Activated CD4-positive, alpha-beta T cell treated with anti-CD3 and anti-CD28 coated beads, Interleukin-2, Interleukin-4, amounts not matched to agents 100 ng/mL and 50 ng/mL, durations not matched to agents 16 hours and 8 hours (primary cell): ENCODE measurements at regions not wholly inside any gene's neighbourhood (a gene's known extent, or its start where the extent isn't known, plus 50 kb on each side); places are given as distances from the start of the nearest gene placed in this dataset.
"Not testable (repeated sequence)": the region's sequence is repeated elsewhere in the genome, so short reads cannot be mapped to it uniquely, and the experiment has no call there.

Source experiments
- DNase-seq: peaks from one replicate; pipeline ENCODE4 v3.0.0-alpha.2; 2020; ENCODE audit warnings: low spot score

DNA sequence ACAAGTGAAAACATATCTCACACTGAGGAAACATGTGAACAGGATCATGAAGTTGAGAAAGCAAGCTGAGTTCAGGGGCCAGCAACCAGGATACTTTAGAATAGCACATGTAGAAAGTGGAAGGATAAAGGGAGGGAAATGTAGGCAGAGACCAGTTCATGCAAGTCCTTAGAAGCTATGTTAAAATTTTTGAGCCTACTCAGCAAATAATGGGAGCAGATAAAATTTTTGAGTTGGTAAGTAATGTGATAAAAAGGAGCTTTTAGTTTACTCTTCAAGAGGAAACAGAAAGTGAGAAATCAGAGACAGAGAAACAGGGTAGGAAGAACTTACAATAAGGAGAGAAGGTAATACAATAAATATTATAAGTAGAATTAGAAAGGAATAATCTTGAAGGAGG lies 105.6 kb upstream of the ZBTB20 start:
- DNase-seq: no peak

DNA sequence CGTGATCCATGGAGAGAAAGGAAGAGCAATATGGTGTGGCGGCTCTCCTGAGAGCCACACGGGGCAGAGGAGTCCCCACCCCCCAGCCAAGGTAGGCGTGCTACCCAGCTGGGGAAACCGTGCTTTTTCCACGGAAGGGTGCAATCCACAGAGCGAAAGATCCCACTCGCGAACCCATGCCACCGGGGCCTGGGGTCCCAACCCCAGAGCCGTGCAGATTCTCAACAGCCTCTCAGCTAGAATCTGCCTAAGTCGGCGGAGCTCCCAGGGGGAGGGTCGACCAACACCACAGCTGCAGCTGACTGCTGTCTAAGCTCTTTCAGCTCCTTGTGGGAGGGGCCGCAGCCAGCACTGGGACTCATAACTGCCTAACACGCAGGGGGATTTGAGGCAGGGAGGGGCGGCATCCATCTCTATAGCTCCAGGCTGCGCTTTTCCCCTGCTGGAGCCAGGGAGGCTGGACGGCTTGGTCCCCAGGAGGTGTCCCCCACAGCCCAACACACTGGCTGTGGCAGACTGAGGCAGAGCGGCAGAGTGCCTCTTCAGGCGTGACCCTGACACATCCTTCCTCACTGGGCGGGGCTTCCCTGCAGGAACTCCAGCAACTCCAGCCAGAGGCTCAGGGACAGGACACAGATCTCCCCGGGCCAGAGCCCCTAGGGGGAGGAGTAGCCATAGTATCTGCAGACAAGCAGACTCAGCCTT lies 107.6 kb upstream of the ZBTB20 start:
- no peak for DNase-seq

DNA sequence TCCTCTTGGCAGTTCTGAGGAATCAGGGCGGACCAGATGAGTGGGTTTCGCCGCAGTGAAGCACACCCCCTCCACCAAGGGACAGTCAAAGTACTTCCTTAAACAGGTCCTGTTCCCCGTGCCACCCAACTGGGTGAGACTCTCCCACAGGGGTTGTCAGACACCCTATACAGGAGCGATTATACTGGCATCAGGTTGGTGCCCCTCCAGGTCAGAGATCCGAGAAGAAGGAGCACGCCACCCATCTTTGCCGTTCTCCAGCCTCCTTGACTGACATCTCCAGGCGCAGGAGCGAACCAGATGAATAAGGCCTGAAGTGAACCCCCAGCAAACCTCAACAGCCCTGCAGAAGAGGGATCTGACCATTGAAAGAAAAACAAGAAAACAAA lies 108.1 kb upstream of the ZBTB20 start:
- no peak for DNase-seq

DNA sequence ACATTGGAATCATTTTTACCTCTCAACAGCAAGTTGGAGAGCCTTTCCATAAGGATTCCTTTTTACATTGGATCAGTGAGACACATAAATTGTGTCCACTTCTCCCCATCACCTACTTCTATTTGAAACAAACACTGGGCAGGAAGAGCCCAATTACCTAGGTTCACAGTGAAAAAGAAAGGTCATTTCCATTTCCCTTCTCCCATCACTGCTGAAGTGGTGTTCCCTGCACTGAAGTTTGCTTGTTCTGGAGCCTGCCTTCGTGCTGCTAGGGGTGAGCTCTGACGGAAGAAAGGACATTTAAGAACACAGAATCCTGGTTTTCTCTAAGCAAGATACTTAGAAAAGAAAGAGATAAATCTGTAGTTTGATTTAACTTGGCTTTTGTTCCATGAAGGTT lies 123.8 kb upstream of the ZBTB20 start:
- DNase-seq: no peak

DNA sequence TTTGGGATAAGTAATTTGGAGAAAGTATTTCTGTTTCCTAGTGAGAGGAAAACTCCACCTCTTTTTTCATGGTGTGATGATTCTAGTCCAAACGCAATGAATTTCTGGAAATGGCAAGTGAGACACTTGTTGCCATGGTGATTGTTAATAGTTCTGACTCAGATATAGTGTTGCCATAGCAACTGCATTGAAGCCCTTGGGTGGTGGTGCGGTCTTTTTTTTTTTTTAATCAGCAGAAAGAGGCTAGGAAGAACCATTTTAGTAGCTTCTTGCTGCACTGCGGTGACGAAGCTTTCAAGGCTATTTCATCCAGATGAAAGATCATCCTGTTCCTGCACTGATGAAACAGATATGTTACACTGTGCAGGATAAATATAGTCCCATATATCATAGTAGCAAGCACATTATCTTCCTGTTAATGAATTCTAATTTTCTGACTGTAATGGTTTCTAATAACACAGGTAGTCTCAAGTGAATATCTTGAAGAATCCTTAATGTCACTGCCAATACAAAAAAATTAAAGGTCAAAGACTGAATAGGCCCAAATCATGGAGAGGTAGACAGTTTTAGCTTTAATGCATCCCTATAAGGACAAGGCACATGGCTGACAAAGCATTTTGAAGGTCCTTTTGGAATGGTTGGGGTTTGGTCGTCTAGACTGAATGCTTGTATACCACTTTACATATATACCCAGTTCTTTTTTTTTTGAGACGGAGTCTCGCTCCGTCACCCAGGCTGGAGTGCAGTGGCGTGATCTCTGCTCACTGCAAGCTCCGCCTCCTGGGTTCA lies 125.1 kb upstream of the ZBTB20 start:
- DNase-seq: no peak

DNA sequence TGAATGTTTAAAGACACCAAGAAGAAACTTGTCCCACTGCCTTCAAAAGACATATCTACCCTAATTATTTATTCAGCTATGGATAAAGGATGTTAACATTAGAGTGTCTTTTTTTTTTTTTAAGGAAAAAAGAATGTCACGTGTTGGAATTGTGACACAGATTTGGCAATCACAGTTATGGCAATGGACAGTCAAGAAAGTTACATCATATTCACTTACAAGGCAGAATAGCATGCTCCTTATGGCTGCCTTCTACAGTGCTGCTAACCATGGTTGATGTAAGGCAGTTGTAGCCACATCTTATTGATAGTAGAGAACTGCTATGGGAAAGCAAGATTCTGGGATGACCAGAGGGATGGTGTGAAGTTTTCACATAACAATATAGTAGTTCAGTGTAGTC lies 128.8 kb upstream of the ZBTB20 start:
- no peak for DNase-seq

DNA sequence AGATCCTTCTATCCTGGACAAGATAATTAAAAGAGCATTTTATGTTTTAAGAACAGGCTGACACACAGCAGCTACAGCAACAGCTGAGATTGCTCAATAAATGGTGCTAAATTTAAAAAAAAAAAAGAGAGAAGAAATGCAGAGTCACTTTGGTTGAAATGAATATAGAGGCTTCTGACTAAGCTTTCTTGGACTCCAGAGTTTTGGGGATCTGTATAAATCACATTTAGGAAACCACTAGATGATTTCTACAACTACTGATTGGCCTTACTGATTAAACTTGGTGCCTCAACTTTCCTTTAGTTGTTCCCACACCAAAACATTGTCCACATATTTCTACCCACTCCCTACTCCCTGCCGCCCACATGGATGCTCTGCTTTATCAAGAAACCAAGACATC lies 132.9 kb upstream of the ZBTB20 start:
- DNase-seq: no peak

DNA sequence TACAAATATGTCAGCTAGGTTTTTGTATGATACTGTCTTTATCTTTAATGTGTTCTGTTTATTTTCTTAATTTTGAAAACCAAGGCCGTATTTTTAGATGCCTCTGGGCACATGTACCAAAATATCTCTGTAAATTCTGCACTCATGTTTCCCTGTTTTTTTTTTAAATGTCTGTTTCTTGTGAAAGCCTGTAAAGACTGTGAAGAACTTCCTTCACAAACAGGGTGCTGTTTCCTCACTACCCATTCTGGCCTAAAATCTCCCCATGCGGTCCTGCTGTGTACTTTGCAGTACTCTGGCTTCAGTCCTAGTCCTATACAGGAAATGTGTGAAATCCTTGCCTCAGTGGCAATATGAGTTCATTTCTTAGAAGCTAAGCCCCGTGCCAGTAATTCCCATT lies 133.4 kb upstream of the ZBTB20 start:
- no peak for DNase-seq

DNA sequence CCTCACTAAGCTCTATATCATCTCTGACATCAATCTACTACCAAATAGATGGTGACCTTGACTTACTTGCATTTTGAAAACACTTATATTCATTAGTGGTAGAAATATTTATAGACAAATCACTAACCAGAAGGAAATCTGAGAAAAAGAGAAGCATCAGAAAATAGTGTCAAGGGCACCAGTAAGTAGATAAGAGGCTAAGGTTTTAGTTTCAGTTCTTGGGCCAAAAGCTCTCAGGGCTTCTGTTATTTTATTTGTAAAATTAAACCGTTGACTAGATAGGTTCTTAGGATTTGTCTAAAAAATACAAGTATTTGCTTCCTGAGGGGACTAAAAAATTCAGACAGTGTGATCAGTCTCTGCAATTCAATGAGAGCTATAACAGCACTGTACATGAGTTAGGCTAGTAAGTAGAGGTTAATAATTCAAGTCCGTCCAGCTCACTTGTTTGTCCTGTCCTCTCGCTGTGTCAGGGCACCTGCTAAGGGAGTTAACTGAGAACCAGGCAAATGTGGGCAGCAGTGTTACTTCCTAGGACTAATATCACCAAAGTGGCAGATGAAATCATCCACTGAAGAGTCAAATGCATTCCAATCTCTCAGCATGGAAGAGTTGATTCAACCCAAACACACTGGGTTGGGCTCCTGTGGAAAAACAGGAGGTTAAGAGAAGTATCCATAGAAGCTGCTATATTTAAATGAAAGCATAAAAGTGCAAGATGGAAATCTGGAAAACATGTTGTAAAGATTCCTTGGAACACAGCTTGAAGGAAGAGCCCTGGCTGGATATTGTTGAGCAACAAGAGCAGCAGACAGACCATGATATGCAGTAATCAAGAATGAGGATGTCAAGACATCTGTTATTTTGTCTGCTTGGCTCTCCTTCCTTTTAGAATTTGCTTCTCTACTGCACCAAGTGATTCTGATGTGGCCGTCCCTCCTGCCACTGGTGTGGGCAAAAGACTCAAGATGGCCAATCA lies 134.9 kb upstream of the ZBTB20 start:
- no peak for DNase-seq

DNA sequence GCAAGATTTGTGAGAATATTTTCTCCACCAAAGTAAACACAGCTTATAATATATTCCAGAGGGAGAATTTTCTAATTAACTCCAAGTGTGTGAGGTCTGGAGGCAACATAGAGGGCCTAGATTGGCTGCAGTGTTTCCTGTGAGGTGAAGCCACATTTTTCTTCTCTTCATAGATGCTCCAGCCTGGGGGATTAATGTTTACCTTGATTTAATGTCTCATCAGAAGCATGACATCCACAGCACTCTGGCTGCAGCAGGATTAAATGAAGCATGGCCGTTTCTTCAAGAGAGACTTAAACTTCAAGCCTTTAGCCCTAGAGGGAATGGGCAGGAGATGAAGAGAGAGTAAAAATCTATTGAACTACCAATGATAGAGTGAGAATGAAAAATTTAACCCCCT lies 137.9 kb upstream of the ZBTB20 start:
- no peak for DNase-seq

DNA sequence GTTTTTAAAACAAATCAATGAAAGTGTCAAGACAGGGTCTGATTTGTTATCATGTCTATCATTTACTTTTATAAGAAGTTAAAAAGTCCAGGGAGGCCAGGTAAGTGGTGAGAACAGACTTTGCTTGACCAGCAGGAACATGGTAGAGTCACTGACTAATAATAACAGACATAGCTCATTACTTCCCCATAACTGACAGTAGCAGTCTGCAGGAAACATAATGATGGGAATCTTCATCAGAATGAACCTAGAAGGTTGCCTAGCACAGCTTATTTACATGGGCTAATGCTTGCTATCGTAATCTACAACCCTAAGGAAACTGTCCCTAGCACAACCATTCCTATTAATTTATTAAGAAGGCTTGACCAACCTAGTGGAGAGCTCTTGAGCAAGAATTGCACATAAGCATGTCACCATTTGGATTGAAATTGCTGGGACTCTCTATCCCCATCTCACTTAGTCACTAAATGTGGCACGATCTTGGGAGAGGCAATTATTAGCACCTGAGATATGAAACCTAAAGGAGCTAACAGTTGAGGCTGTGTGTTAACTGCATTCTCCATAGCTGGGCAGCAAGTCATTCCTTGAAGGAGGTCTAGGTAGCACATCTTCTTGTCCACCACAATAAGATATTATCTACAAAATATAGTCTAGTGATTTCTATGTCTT lies 139.6 kb upstream of the ZBTB20 start:
- no peak for DNase-seq

DNA sequence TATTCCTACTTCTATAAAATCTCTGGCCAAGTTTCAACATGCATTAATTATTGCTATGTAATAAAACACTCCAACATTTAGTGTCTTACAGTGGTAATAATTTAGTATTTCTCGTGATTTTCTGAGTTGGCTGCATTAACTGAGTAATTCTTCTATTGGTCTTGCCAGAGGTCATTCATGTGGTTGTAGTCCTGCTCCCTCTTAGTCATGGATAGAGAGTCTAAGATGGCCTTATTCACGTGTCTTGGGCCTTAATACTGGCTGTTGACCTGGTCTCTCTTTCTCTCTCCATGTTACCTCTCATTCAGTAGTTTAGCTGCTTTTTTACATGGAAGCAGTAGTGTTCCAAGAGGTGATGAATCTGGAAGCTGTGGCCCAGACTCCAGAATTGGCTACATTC lies 140.1 kb upstream of the ZBTB20 start:
- no peak for DNase-seq

DNA sequence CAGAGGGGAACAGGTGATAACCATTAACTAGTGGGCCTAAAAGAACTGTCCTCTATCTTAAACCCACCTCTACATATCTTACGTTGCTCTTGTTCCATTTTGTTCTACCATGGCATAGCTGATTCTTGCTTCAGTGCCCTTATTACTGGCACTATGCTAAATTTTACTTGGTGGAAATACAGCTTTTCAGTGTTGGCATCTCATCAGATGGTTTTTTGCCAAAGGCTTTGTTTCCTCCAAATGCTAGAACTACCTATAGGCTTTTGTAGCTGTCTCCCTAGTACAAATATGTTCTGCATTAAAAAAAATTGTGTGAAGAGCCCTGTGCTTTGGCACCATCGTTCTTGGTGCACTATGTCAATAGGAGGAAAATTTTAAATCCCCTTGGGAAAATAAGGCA lies 145.0 kb upstream of the ZBTB20 start:
- DNase-seq: no peak

DNA sequence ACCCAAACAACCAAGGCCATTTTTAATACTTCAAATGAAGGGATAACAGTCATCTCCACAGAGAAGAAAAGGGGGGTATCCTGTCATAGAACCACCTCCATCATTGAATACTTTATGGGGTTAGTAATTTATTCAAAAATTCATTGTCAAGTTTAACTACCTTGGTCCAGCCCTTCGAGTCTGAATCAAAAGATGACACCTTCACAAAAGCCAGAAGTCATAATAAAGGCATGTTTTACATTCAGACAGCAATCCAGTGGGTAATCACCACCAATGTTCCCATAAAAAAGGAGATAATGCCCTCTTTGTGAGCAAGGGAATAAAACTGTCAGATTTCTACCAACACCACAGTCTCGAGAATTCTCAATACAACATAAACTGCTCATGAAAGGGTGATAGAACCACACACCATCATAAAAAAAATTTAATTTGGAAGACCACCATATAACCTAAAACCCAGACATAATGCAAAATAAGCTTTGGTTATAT lies 145.6 kb upstream of the ZBTB20 start:
- DNase-seq: no peak

DNA sequence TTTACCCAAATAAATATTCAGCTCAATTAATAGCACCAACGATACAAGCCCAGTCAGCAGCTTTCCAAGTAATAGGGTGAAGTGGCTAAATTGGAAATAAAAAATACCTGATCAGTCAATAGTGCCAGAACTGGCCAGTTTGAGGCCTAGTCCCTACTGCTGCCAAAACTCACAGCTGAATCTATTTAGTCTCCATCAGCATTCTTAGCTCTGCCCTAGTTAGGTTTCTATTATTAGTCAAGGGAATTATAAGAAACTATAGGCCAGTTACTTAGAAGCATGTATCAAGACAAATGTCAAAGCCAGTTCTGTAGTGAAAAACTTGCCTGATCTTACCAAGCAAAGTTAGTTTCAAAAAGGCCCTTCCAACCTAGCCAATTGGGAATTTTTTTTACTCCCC lies 146.2 kb upstream of the ZBTB20 start:
- DNase-seq: no peak

DNA sequence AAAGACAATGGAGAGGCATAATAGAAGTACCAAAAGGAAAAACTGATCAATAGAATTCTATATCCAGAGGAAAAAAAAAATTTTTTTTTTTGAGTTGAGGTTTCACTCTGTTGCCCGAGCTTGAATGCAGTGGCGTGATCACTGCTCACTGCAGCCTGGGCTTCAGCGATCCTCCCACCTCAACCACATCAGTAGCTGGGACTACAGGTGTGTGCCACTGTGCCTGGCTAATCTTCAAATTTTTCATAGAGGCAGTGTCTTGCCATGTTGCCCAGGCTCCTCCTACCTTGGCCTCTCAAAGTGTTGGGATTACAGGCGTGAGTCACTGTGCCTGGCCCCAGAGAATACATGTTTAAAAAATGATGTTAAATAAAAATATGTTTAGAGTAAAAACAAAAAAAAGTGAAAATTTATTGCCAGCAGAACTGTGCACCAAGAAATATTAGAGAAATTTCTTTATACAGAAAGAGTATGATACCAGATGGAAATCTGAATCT lies 154.3 kb upstream of the ZBTB20 start:
- no peak for DNase-seq

DNA sequence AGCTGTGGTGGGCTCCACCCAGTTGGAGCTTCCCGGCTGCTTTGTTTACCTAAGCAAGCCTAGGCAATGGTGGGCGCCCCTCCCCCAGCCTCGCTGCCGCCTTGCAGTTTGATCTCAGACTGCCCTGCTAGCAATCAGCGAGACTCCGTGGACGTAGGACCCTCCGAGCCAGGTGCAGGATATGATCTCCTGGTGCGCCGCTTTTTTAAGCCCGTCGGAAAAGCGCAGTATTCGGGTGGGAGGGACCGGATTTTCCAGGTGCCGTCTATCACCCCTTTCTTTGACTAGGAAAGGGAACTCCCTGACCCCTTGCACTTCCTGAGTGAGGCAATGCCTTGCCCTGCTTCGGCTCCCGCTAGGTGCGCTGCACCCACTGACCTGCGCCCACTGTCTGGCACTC lies 170.9 kb upstream of the ZBTB20 start:
- not testable (repeated sequence) for DNase-seq

DNA sequence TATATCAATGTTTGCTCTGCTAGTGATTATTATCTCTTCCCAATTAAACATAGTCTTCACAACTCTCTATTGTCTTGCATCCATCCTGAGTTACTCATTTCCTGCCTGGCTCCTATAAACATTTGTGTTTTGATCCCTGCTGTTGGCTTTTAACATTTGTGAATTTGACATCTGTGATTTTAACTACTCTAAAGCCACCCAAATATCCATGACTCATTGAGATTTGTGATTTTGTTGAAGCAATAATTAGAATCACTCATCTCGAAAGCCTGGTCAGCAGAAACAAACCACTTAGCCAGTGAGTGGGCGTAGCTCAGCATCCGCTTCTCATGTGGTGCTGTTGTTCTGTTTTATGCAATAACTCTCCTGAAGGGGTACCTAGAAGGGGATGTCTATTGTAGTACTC lies 174.3 kb upstream of the ZBTB20 start:
- no peak for DNase-seq

DNA sequence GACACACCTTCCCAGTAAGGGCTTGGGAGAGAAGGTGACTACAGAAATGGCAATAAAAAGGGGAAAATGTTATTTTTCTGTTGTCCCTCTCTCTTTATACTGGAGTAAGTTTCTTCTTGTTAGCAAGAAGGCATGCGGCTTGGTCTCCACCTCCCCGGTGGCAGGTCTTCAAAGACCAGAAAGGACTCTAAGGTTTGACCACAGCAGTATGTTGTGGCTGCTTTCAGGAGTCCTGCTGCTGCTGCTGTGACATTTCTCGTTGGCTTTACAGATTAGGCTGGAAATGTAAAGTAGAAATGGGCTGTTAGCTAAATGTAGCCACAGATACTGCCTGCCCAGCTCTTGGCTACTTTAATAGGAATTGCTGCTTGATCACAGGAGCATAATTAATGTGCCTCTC lies 175.8 kb upstream of the ZBTB20 start:
- no peak for DNase-seq

DNA sequence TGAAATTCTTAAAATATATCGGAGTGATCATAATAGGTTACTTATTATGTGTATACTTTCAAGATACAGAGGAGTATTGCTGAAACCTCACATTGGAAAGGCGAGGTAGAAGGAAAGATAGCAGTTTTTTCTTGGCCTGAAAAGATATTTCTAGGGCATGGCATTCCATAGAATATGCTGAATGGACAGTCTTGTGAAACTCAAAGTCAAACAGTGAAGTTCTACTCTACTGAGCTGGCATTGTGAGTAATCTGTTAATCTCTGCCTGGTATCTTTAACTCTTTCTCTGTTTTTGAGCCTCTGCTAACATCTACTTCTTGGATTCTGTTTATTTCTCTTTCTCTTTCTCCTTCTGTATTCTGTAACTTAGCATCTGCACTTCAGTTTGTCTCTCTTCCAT lies 176.3 kb upstream of the ZBTB20 start:
- no peak for DNase-seq

DNA sequence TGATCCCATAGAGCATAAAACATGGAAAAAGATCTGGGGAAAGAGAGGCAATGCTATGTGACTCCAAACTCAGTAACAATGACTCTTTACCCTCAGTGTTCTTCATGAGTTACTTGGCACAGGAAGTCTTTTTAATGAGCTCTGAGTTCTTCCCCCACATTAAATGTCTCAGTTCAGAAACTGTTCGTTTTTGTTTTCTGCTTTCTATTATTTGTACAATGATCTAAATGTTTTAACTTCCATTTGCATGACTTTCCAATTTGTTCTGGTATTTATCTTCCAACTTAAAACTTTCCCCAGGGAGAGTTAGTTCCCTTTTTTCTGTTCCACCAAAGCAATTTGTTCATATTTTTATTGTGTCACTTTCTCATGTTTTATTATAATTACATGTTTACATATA lies 177.0 kb upstream of the ZBTB20 start:
- no peak for DNase-seq

DNA sequence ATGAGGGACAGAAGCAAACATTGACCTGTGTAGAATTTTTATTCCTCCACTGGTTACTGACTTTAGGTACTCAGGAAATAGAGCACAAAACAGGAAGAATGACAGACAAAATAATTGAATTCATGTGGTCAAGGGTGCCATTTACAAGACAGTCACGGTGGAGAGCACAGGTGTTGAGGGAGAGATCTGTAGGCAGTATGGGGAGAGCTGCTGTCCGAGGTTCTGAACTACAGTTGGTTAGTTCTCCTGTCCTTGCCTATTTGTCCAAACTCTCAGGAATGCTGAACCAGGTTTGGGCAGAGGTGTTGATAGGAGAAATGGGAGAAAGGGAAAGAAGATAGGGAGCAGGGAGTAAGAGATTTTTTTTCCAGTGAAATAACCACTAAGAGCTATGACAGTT lies 178.5 kb upstream of the ZBTB20 start:
- no peak for DNase-seq
